MM.1S (cell line): ENCODE measurements at regions not wholly inside any gene's neighbourhood (a gene's known extent, or its start where the extent isn't known, plus 50 kb on each side); places are given as distances from the start of the nearest gene placed in this dataset.
"Not testable (repeated sequence)": the region's sequence is repeated elsewhere in the genome, so short reads cannot be mapped to it uniquely, and the experiment has no call there.

Experiments
- DNase-seq: peaks from one replicate; pipeline ENCODE4 v3.0.0-alpha.2; 2015
- H2AFZ ChIP-seq: fragments of 300-600 bp; sonication (generic); 2 replicates; pipeline ENCODE4 v1.6.0; 2016; ENCODE audit warnings: antibody characterized with exemption, low read length
- H3F3A ChIP-seq: fragments of 300-600 bp; sonication (generic); 2 replicates; pipeline ENCODE4 v1.6.1; 2016; ENCODE audit warnings: mild to moderate bottlenecking, antibody characterized with exemption, low read length, moderate library complexity, mixed read lengths; ENCODE audit not compliant: insufficient read depth
- H3K27ac ChIP-seq: fragments of 300-600 bp; sonication (generic); 2 replicates; pipeline ENCODE4 v1.5.1; 2016; ENCODE audit warnings: mild to moderate bottlenecking, low read length
- H3K27me3 ChIP-seq: fragments of 300-600 bp; sonication (generic); replicated peaks from 2 replicates; pipeline ENCODE4 v1.6.0; 2016; ENCODE audit warnings: low read length; ENCODE audit not compliant: insufficient read depth
- H3K36me3 ChIP-seq: fragments of 300-600 bp; sonication (generic); replicated peaks from 2 replicates; pipeline ENCODE4 v1.6.1; 2016; ENCODE audit warnings: mild to moderate bottlenecking, low read length, mixed read lengths; ENCODE audit not compliant: insufficient read depth
- H3K4me1 ChIP-seq: fragments of 300-600 bp; sonication (generic); 2 replicates; pipeline ENCODE4 v1.6.1; 2016; ENCODE audit warnings: low read length, mixed read lengths
- H3K4me2 ChIP-seq: fragments of 300-600 bp; sonication (generic); 2 replicates; pipeline ENCODE4 v1.6.0; 2016; ENCODE audit warnings: low read depth, low read length
- H3K4me3 ChIP-seq: fragments of 300-600 bp; sonication (generic); 2 replicates; pipeline ENCODE4 v1.5.1; 2016; ENCODE audit warnings: low read length, mixed read lengths
- H3K79me2 ChIP-seq: fragments of 300-600 bp; sonication (generic); 2 replicates; pipeline ENCODE4 v1.6.1; 2016; ENCODE audit warnings: mixed run types, low read length, mixed read lengths
- H3K9ac ChIP-seq: fragments of 300-600 bp; sonication (generic); 2 replicates; pipeline ENCODE4 v1.6.1; 2016; ENCODE audit warnings: low read length, mixed read lengths
- H3K9me2 ChIP-seq: fragments of 300-600 bp; sonication (generic); replicated peaks from 2 replicates; pipeline ENCODE4 v1.6.1; 2016; ENCODE audit warnings: mild to moderate bottlenecking, low read length, mixed read lengths; ENCODE audit not compliant: insufficient read depth
- H3K9me3 ChIP-seq: fragments of 300-600 bp; sonication (generic); replicated peaks from 2 replicates; pipeline ENCODE4 v1.6.1; 2016; ENCODE audit warnings: mild to moderate bottlenecking, low read length, mixed read lengths; ENCODE audit not compliant: insufficient read depth
- H4K20me1 ChIP-seq: fragments of 300-600 bp; sonication (generic); 2 replicates; pipeline ENCODE4 v1.6.1; 2016; ENCODE audit warnings: mild to moderate bottlenecking, low read length, moderate library complexity, mixed read lengths; ENCODE audit not compliant: insufficient read depth
- EZH2 ChIP-seq: fragments of 300-600 bp; sonication (generic); optimal IDR thresholded peaks from 2 replicates; pipeline ENCODE3; 2017; ENCODE audit warnings: low read depth, mild to moderate bottlenecking, antibody characterized with exemption, low read length, mixed read lengths
- EZH2phosphoT487 ChIP-seq: fragments of 300-600 bp; sonication (generic); IDR thresholded peaks from 2 replicates; pipeline ENCODE4 v1.6.1; 2018; ENCODE audit warnings: antibody characterized with exemption, low read length
- TF ChIP-seq, protein P1 (sequence below): fragments of 300-600 bp; sonication (generic); IDR thresholded peaks from 2 replicates; pipeline ENCODE4 v1.5.1; 2016; ENCODE audit warnings: antibody characterized with exemption, low read length, mixed read lengths

DNA sequence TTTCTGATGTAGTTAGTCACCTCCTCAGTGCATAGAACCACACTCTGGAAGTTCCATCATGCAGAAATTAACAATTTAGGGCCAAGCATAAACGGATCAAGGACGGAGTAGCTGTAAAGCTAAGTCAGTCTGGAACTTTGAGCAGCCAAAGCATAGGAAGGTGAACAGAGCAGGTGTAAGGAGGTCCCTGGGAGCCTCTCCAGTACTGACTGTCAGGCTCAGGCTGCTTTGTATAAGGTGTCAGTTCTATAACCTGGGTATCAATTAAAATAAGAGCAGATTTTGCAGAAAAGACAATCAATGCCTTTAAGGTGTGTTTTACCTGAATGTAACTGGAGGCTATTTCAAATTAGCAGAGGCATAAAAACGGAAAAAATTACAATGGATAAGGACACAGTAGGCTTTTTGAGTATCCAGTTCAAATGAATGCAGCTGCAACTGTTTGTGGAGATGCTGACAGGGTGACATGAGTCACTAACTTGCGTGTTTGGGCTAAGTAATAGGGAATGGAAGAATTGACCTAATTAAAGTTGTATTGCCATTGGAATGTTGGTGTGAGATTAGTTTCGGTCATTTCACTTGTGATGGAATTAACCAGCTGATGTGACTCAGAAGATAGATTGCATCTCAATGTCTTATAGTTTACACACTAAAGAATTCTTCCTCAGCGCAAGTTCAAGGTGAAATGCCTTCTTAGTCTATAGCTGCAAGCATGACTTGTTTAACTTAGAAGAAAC lies 417.9 kb upstream of the CNTNAP2 start:
- Histone ChIP-seq H3K9ac (no peak overlapping the region), H2AFZ (no peak overlapping the region), H3K4me1 (no peaks in the 10 kb centered on the region), H3K4me2 (no peak overlapping the region), H4K20me1 (no peaks in the 10 kb centered on the region), H3K79me2 (no peaks in the 10 kb centered on the region), H3K36me3 (no peaks in the 10 kb centered on the region), H3K27ac (no peak overlapping the region), H3K4me3 (no peak overlapping the region), H3K9me3 (no peaks in the 10 kb centered on the region), H3K9me2 (no peaks in the 10 kb centered on the region), H3K27me3 (no peaks in the 10 kb centered on the region), H3F3A (no peaks in the 10 kb centered on the region)
- DNase-seq, result no peak
- TF ChIP-seq, protein P1, sequence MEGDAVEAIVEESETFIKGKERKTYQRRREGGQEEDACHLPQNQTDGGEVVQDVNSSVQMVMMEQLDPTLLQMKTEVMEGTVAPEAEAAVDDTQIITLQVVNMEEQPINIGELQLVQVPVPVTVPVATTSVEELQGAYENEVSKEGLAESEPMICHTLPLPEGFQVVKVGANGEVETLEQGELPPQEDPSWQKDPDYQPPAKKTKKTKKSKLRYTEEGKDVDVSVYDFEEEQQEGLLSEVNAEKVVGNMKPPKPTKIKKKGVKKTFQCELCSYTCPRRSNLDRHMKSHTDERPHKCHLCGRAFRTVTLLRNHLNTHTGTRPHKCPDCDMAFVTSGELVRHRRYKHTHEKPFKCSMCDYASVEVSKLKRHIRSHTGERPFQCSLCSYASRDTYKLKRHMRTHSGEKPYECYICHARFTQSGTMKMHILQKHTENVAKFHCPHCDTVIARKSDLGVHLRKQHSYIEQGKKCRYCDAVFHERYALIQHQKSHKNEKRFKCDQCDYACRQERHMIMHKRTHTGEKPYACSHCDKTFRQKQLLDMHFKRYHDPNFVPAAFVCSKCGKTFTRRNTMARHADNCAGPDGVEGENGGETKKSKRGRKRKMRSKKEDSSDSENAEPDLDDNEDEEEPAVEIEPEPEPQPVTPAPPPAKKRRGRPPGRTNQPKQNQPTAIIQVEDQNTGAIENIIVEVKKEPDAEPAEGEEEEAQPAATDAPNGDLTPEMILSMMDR, result no peak
- TF ChIP-seq EZH2, result no peak
- TF ChIP-seq EZH2phosphoT487, result no peak

DNA sequence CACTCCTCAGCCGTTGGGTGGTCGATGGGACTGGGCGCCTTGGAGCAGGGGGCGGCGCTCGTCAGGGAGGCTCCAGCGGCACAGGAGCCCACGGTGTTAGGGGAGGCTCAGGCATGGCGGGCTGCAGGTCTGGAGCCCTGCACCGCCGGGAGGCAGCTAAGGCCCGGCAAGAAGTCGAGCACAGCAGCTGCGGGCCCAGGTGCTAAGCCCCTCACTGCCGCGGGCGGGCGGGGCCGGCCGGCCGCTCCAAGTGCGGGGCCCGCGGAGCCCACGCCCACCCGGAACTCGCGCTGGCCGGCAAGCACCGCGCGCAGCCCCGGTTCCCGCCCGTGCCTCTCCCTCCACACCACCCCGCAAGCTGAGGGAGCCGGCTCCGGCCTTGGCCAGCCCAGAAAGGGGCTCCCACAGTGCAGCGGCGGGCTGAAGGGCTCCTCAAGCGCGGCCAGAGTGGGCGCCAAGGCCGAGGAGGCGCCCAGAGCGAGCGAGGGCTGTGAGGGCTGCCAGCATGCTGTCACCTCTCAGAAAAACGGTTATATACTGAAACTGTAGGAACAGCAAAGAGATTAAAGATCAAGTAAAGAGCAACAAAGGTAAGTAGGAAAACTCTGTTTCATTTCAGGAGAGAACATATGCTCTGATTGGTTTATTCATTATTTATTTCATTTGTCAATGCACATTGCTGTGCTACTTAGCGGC lies 419.0 kb upstream of the CNTNAP2 start:
- not testable (repeated sequence) for H3K27ac ChIP-seq, H4K20me1 ChIP-seq, H2AFZ ChIP-seq, DNase-seq, H3K4me1 ChIP-seq, H3K9me2 ChIP-seq, H3K79me2 ChIP-seq, H3K9ac ChIP-seq, H3K27me3 ChIP-seq, H3K4me3 ChIP-seq, H3K36me3 ChIP-seq, H3K9me3 ChIP-seq, H3K4me2 ChIP-seq, H3F3A ChIP-seq

DNA sequence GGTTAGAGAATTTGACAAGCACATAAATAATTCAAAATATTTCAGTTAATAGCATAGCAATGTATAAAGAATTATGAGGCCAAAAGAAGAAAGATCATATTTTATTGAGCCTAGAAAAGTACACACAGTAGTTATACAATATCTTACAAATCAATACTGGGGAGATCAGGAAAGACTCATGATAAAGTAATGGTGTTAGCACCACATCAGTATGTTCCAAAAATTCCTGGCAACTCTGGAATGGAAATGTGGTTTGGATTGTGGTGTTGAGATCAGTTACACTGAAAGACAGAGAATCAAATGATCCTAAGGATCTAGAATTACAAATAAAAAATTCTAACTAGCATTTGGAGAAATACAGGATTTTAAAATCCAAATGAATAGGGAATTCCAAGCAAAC lies 420.5 kb upstream of the CNTNAP2 start:
- Histone ChIP-seq H3K4me1 (no peaks in the 10 kb centered on the region), H3K9ac (no peak overlapping the region), H3K9me3 (no peaks in the 10 kb centered on the region), H3K27ac (no peak overlapping the region), H3K9me2 (no peaks in the 10 kb centered on the region), H3K4me3 (no peak overlapping the region), H3F3A (no peaks in the 10 kb centered on the region), H3K4me2 (no peak overlapping the region), H3K36me3 (no peaks in the 10 kb centered on the region), H4K20me1 (no peaks in the 10 kb centered on the region), H2AFZ (no peak overlapping the region), H3K27me3 (no peaks in the 10 kb centered on the region), H3K79me2 (no peaks in the 10 kb centered on the region)
- DNase-seq, result no peak
- TF ChIP-seq, protein P1, result no peak
- TF ChIP-seq EZH2, result no peak
- TF ChIP-seq EZH2phosphoT487, result no peak
